K562 (cell line): ENCODE measurements at regions not wholly inside any gene's neighbourhood (a gene's known extent, or its start where the extent isn't known, plus 50 kb on each side); places are given as distances from the start of the nearest gene placed in this dataset.

Experiments used
- ATAC-seq: fragments of 200-7000 bp; cut with Tn5 transposase; 3 replicates; pipeline ENCODE4 v1.9.1; 2020; ENCODE audit warnings: moderate library complexity
- BruUV-seq: library from RNA; stranded (reverse); fragments of 400-500 nt; replicated peaks from 2 replicates; lab custom pipeline; 2021; lab: Mats Ljungman, UMichigan
- CTCF ChIA-PET: fragments of 300-600 bp; formaldehyde crosslinking; extraction: SDS; loops from one replicate; lab custom pipeline; 2021; ENCODE audit warnings: low intra/inter-chr PET ratio; lab: Yijun Ruan, JAX
- POLR2A ChIA-PET: fragments of 300-600, 350-650 bp; sonication (Branson Sonifier 250); formaldehyde crosslinking; extraction: SDS; loops from one replicate; lab custom pipeline; 2021; ENCODE audit warnings: antibody characterized with exemption, inconsistent platforms; lab: Yijun Ruan, JAX
- DNase-seq, 4 experiments: peaks; one replicate each; pipeline versions ENCODE4 v3.0.0 to v3.0.0-alpha.2; 2011 to 2018; ENCODE audit warnings: low spot score in 3 of 4, mixed read lengths in 3 of 4; ENCODE audit errors: extremely low read depth in 1 of 4
- FAIRE-seq: peaks from 2 replicates; lab custom pipeline; 2011; peaks lifted over from hg19 to GRCh38; lab: Jason Lieb, UNC
- H2AFZ ChIP-seq: 2 replicates; pipeline ENCODE4 v1.6.0; 2011; ENCODE audit warnings: low read depth, low read length, control low read depth, inconsistent platforms
- H3K27ac ChIP-seq: fragments of 200-600 bp; 3 replicates; pipeline ENCODE4 v1.8.0; 2011; ENCODE audit warnings: low read depth, mild to moderate bottlenecking, control low read depth, inconsistent platforms, low read length, moderate library complexity, mixed read lengths; ENCODE audit errors: extremely low read depth
- H3K27me3 ChIP-seq, 2 experiments: fragments of 300-600 bp in 1 of 2; 2 replicates in 1 of 2; 3 replicates in 1 of 2; pipeline versions ENCODE4 v1.6.0 to v1.8.0; 2011; ENCODE audit warnings: inconsistent platforms in 2 of 2, low read length in 2 of 2, mild to moderate bottlenecking in 1 of 2, mixed read lengths in 1 of 2, moderate library complexity in 1 of 2; ENCODE audit not compliant: control insufficient read depth in 2 of 2, insufficient read depth in 2 of 2
- H3K36me3 ChIP-seq: fragments of 300-600 bp; 3 replicates; pipeline ENCODE4 v1.8.0; 2011; ENCODE audit warnings: mild to moderate bottlenecking, low read length, inconsistent platforms; ENCODE audit not compliant: control insufficient read depth, insufficient read depth
- H3K4me1 ChIP-seq, 2 experiments: fragments of 200-600 bp in 1 of 2; replicated peaks in 1 of 2; 2 replicates in 1 of 2; 3 replicates in 1 of 2; pipeline versions ENCODE4 v1.5.1 to v1.8.0; 2011; ENCODE audit warnings: inconsistent platforms in 2 of 2, low read length in 2 of 2, mild to moderate bottlenecking in 1 of 2, mixed read lengths in 1 of 2, moderate library complexity in 1 of 2; ENCODE audit not compliant: control insufficient read depth in 2 of 2, insufficient read depth in 2 of 2
- H3K4me2 ChIP-seq: 2 replicates; pipeline ENCODE4 v1.6.1; 2011; ENCODE audit warnings: low read length, control low read depth, inconsistent platforms, mixed read lengths; ENCODE audit not compliant: insufficient read depth
- H3K4me3 ChIP-seq: fragments of 200-600 bp; sonication (generic), shearing (Covaris generic); 2 replicates; pipeline ENCODE4 v1.5.1; 2016; ENCODE audit warnings: control low read depth, inconsistent platforms
- H3K79me2 ChIP-seq: fragments of 200-600 bp; 3 replicates; pipeline ENCODE4 v1.8.0; 2011; ENCODE audit warnings: low read length, inconsistent platforms; ENCODE audit not compliant: control insufficient read depth, insufficient read depth
- H3K9ac ChIP-seq, 2 experiments: 2 replicates each; pipeline versions ENCODE4 v1.6.0 to v1.6.1; 2011; ENCODE audit warnings: low read depth in 2 of 2, low read length in 2 of 2, control low read depth in 1 of 2, inconsistent platforms in 1 of 2, mild to moderate bottlenecking in 1 of 2, mixed read lengths in 1 of 2; ENCODE audit not compliant: insufficient read depth in 1 of 2
- H3K9me1 ChIP-seq: one replicate; pipeline ENCODE4 v1.6.0; 2011; ENCODE audit warnings: inconsistent platforms, mild to moderate bottlenecking, low read length, moderate library complexity; ENCODE audit not compliant: control insufficient read depth, insufficient read depth
- H3K9me3 ChIP-seq: replicated peaks from 2 replicates; pipeline ENCODE4 v1.5.1; 2011; ENCODE audit warnings: low read depth, low read length, inconsistent platforms; ENCODE audit not compliant: control insufficient read depth, insufficient read depth
- H4K20me1 ChIP-seq: replicated peaks from 2 replicates; pipeline ENCODE4 v1.6.1; 2011; ENCODE audit warnings: low read length, inconsistent platforms, mixed read lengths; ENCODE audit not compliant: control insufficient read depth, insufficient read depth
- ADNP ChIP-seq: fragments of 200-800 bp; sonication (Bioruptor generic); IDR thresholded peaks from 2 replicates; pipeline ENCODE4 v1.6.1; 2016; ENCODE audit warnings: missing genetic modification characterization, missing compliant biosample characterization
- CEBPG ChIP-seq, 3 experiments: fragments of 200-800 bp in 1 of 3; sonication (Bioruptor generic) in 1 of 3; sonication (generic) in 1 of 3; formaldehyde crosslinking in 1 of 3; IDR thresholded peaks in 2 of 3; conservative IDR thresholded peaks in 1 of 3; 2 replicates each; pipeline versions ENCODE4 v1.6.1 to v1.8.0; 2016 to 2022; ENCODE audit warnings: missing compliant biosample characterization in 2 of 3, missing genetic modification characterization in 2 of 3, mild to moderate bottlenecking in 1 of 3, missing genetic modification reagents in 1 of 3
- ETV6 ChIP-seq, 3 experiments: fragments of 150-350 bp in 1 of 3; sonication (generic) in 1 of 3; formaldehyde crosslinking in 1 of 3; IDR thresholded peaks; 2 replicates each; pipeline versions ENCODE4 v1.6.1 to v1.8.0; 2014 to 2022; ENCODE audit warnings: borderline replicate concordance in 2 of 3, low read depth in 2 of 3, antibody characterized with exemption in 1 of 3, low read length in 1 of 3, mild to moderate bottlenecking in 1 of 3, missing genetic modification reagents in 1 of 3
- GATAD2B ChIP-seq: fragments of 450-650 bp; IDR thresholded peaks from 2 replicates; pipeline ENCODE4 v1.6.1; 2017; ENCODE audit warnings: mild to moderate bottlenecking, borderline replicate concordance
- GTF2E2 ChIP-seq: fragments of 200-800 bp; sonication (Bioruptor generic); IDR thresholded peaks from 2 replicates; pipeline ENCODE4 v1.6.1; 2016; ENCODE audit warnings: missing genetic modification characterization, missing compliant biosample characterization
- HDGF ChIP-seq: fragments of 450-650 bp; IDR thresholded peaks from 2 replicates; pipeline ENCODE4 v1.6.1; 2016
- HIVEP1 ChIP-seq: fragments of 250-450 bp; sonication (Bioruptor Pico); IDR thresholded peaks from 2 replicates; pipeline ENCODE4 v1.4.0; 2020; ENCODE audit warnings: mild to moderate bottlenecking
- KLF1 ChIP-seq: fragments of 450-650 bp; IDR thresholded peaks from 2 replicates; pipeline ENCODE4 v1.6.1; 2016; ENCODE audit warnings: missing genetic modification characterization, missing compliant biosample characterization
- MYNN ChIP-seq, 2 experiments: sonication (generic); formaldehyde crosslinking in 1 of 2; IDR thresholded peaks; 2 replicates each; pipeline versions ENCODE4 v1.5.0 to v1.6.1; 2016 to 2020; ENCODE audit warnings: antibody characterized with exemption in 1 of 2, missing genetic modification reagents in 1 of 2
- NR4A1 ChIP-seq, 2 experiments: fragments of 250-450 bp in 1 of 2; fragments of 450-650 bp in 1 of 2; sonication (Bioruptor Pico) in 1 of 2; IDR thresholded peaks; 2 replicates each; pipeline versions ENCODE4 v1.4.0 to v1.6.1; 2016 to 2020; ENCODE audit warnings: mild to moderate bottlenecking in 2 of 2, missing compliant biosample characterization in 1 of 2, missing genetic modification characterization in 1 of 2, moderate library complexity in 1 of 2
- RBM34 ChIP-seq: fragments of 200-400 bp; formaldehyde crosslinking; IDR thresholded peaks from 2 replicates; pipeline ENCODE4 v1.6.1; 2018; ENCODE audit warnings: low read length, borderline replicate concordance; ENCODE audit not compliant: insufficient read depth
- SMAD2 ChIP-seq: fragments of 150-350 bp; IDR thresholded peaks from 2 replicates; pipeline ENCODE4 v1.6.1; 2014; ENCODE audit warnings: low read depth, mild to moderate bottlenecking, low read length
- THRA ChIP-seq: fragments of 450-650 bp; IDR thresholded peaks from 2 replicates; pipeline ENCODE4 v1.6.1; 2017; ENCODE audit warnings: mild to moderate bottlenecking, moderate library complexity
- ZFP1 ChIP-seq: fragments of 450-650 bp; formaldehyde crosslinking; IDR thresholded peaks from 2 replicates; pipeline ENCODE4 v1.4.0; 2020; ENCODE audit warnings: mild to moderate bottlenecking, mixed read lengths
- ZNF507 ChIP-seq: conservative IDR thresholded peaks from 2 replicates; pipeline ENCODE4 v1.6.1; 2017; ENCODE audit warnings: missing genetic modification characterization, missing compliant biosample characterization
- ZSCAN29 ChIP-seq: fragments of 450-650 bp; IDR thresholded peaks from 2 replicates; pipeline ENCODE4 v1.6.1; 2017
- WGBS: fragments of 100-300 bp; shearing (Covaris generic); methylation state at CpG from one replicate; pipeline ENCODE4 v1.1.6; 2016; ENCODE audit warnings: low coverage, mixed read lengths; ENCODE audit not compliant: insufficient coverage; ENCODE audit errors: missing lambda C conversion rate; 5-methylcytosine and 5-hydroxymethylcytosine counted together
- in situ Hi-C: fragments of 300-500 bp; cut with MboI; formaldehyde crosslinking; loops from 4 replicates; pipeline ENCODE4 v1.15.0; 2018; ENCODE audit warnings: inconsistent platforms, mixed read lengths
- intact Hi-C: fragments of 100-400 bp; cut with micrococcal nuclease; formaldehyde crosslinking; loops from 2 replicates; pipeline ENCODE4 v1.14.2; 2022

- Histone ChIP-seq H3K4me1 (peaks cover 15 to 19% of the 10 kb centered on the region in 2 experiments), H3K9me3 (no peaks in the 10 kb centered on the region; the same call in 1 of the 2 replicates), H4K20me1 (no peaks in the 10 kb centered on the region), H2AFZ (peak overlapping the region; percentile 55), H3K9ac (no peak overlapping the region), H3K4me3 (no peak overlapping the region), H3K79me2 (no peaks in the 10 kb centered on the region), H3K36me3 (no peaks in the 10 kb centered on the region), H3K27ac (no peak overlapping the region), H3K4me2 (no peak overlapping the region), H3K27me3 (no peaks in the 10 kb centered on the region), H3K9me1 (no peaks in the 10 kb centered on the region)
- intact Hi-C loops (no loop called here), in situ Hi-C loops (no loop called here)
- no TSS peak for BruUV-seq
- DNase-seq (no peak), ATAC-seq (no peak), FAIRE-seq (no peak)
- POLR2A ChIA-PET = no interaction called here
- CTCF ChIA-PET = no interaction called here
- TF ChIP-seq KLF1 (tag) = no peak
- no peak for TF ChIP-seq ZFP1 (CRISPR knock-in tag)
- TF ChIP-seq ADNP (tag) = no peak
- no peak for TF ChIP-seq MYNN (IDR thresholded peaks at IDR 0.05)
- no peak for TF ChIP-seq MYNN (CRISPR knock-in tag; IDR thresholded peaks at IDR 0.05)
- TF ChIP-seq ZSCAN29 = no peak
- no peak for TF ChIP-seq THRA
- TF ChIP-seq RBM34 = no peak
- no peak for TF ChIP-seq HIVEP1
- TF ChIP-seq HDGF = no peak
- no peak for TF ChIP-seq CEBPG (CRISPR knock-in tag; IDR thresholded peaks at IDR 0.05)
- no peak for TF ChIP-seq CEBPG (tag; conservative IDR thresholded peaks at IDR 0.05 in 1 of 2, IDR thresholded peaks at IDR 0.05 in 1 of 2)
- TF ChIP-seq GTF2E2 (tag) = no peak
- no peak for TF ChIP-seq GATAD2B
- TF ChIP-seq ETV6 (IDR thresholded peaks at IDR 0.05; ENCODE audit: borderline replicate concordance in 1 of 2, low read depth in 2 of 2, low read length in 1 of 2) = no peak
- no peak for TF ChIP-seq ETV6 (CRISPR knock-in tag; IDR thresholded peaks at IDR 0.05; ENCODE audit: borderline replicate concordance)
- no peak for TF ChIP-seq ZNF507 (tag)
- no peak for TF ChIP-seq SMAD2
- no peak for TF ChIP-seq NR4A1 (CRISPR knock-in tag; IDR thresholded peaks at IDR 0.05)
- no peak for TF ChIP-seq NR4A1 (tag; IDR thresholded peaks at IDR 0.05)
- WGBS = 40% methylated on average over 2 of the region's 2 CpGs
These were observed 52.8 kb upstream of the SMIM36 start for GRCh38 chr17:55564081-55564480.
